OCI-LY3 (cell line): ENCODE measurements at regions not wholly inside any gene's neighbourhood (a gene's known extent, or its start where the extent isn't known, plus 50 kb on each side); places are given as distances from the start of the nearest gene placed in this dataset.

Experiments
- EZH2phosphoT487 ChIP-seq: fragments of 200-600 bp; shearing (Covaris generic); IDR thresholded peaks from 2 replicates; pipeline ENCODE4 v1.6.1; 2018; ENCODE audit warnings: antibody characterized with exemption, mixed run types, low read depth
- TF ChIP-seq, protein P1 (sequence below): fragments of 200-600, 300-600 bp; sonication (generic); IDR thresholded peaks from 2 replicates; pipeline ENCODE4 v1.5.1; 2014; ENCODE audit warnings: antibody characterized with exemption, low read length, low read depth

DNA sequence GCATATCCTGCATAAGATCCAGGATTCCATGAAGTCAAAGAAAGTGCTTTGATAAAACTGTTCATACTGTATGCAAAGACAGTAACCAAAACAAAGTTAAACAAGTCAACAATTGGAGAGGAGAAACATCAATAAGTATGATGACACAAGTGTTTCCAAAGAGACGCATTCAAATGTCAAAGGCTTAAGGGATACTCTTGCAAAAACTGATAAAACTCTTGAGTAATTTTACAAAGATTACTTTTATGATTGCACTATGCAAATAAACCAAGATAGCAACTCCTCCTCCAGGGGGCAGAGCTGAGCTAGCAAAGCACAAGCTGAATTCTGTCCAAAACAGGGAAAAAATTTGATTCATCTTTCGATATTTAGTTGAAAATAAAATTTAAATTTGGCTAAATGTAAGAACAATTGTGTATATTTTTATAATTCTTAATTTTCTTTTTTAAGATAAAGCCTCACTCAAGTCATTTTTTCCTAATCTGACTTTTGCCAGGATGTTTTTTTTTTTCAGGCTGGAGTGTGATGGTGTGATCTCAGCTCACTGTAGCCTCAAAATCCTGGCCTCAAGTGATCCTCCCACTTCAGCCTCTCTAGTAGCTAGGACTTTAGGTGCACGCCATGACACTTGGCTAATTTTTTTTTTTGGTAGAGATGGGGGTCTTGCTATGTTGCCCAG is 84.0 kb downstream of the MZT1 start:
- TF ChIP-seq, protein P1, sequence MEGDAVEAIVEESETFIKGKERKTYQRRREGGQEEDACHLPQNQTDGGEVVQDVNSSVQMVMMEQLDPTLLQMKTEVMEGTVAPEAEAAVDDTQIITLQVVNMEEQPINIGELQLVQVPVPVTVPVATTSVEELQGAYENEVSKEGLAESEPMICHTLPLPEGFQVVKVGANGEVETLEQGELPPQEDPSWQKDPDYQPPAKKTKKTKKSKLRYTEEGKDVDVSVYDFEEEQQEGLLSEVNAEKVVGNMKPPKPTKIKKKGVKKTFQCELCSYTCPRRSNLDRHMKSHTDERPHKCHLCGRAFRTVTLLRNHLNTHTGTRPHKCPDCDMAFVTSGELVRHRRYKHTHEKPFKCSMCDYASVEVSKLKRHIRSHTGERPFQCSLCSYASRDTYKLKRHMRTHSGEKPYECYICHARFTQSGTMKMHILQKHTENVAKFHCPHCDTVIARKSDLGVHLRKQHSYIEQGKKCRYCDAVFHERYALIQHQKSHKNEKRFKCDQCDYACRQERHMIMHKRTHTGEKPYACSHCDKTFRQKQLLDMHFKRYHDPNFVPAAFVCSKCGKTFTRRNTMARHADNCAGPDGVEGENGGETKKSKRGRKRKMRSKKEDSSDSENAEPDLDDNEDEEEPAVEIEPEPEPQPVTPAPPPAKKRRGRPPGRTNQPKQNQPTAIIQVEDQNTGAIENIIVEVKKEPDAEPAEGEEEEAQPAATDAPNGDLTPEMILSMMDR: peak; percentile 70
- TF ChIP-seq EZH2phosphoT487: no peak
